Endodermal cell (in vitro differentiated cells): ENCODE measurements at regions not wholly inside any gene's neighbourhood (a gene's known extent, or its start where the extent isn't known, plus 50 kb on each side); places are given as distances from the start of the nearest gene placed in this dataset.

ENCODE experiments used
- DNase-seq: peaks from one replicate; pipeline ENCODE4 v3.0.0-alpha.2; 2017
- H3K27ac ChIP-seq: 2 replicates; pipeline ENCODE4 v1.5.1; 2013; ENCODE audit warnings: mild to moderate bottlenecking, low read depth, low read length, moderate library complexity
- H3K27me3 ChIP-seq: 2 replicates; pipeline ENCODE4 v1.6.1; 2013; ENCODE audit warnings: mild to moderate bottlenecking, low read length, moderate library complexity; ENCODE audit not compliant: insufficient read depth, control insufficient read depth, poor library complexity, severe bottlenecking
- H3K36me3 ChIP-seq: 2 replicates; pipeline ENCODE4 v1.7.0; 2013; ENCODE audit warnings: mild to moderate bottlenecking, low read length, moderate library complexity; ENCODE audit not compliant: control insufficient read depth, insufficient read depth
- H3K4me1 ChIP-seq: one replicate; pipeline ENCODE4 v1.7.0; 2013; ENCODE audit warnings: low read length; ENCODE audit not compliant: control insufficient read depth, insufficient read depth
- H3K4me3 ChIP-seq: 2 replicates; pipeline ENCODE4 v1.5.1; 2013; ENCODE audit warnings: mild to moderate bottlenecking, low read length, moderate library complexity
- H3K9ac ChIP-seq: 2 replicates; pipeline ENCODE4 v1.6.1; 2013; ENCODE audit warnings: mild to moderate bottlenecking, low read length, moderate library complexity; ENCODE audit not compliant: poor library complexity, severe bottlenecking; ENCODE audit errors: extremely low read depth
- H3K9me3 ChIP-seq: 2 replicates; pipeline ENCODE4 v1.6.1; 2013; ENCODE audit warnings: mild to moderate bottlenecking, low read length, moderate library complexity; ENCODE audit not compliant: control insufficient read depth
- H3K27ac Mint-ChIP-seq: 2 replicates; pipeline ENCODE4 v1.8.0; 2020; ENCODE audit warnings: mixed read lengths
- H3K27me3 Mint-ChIP-seq: 2 replicates; pipeline ENCODE4 v1.8.0; 2021; ENCODE audit warnings: mild to moderate bottlenecking, mixed read lengths; ENCODE audit not compliant: insufficient read depth
- H3K36me3 Mint-ChIP-seq: 2 replicates; pipeline ENCODE4 v1.8.0; 2020; ENCODE audit warnings: low read depth, mixed read lengths
- H3K4me1 Mint-ChIP-seq: 2 replicates; pipeline ENCODE4 v1.8.0; 2020; ENCODE audit warnings: mixed read lengths
- H3K4me3 Mint-ChIP-seq: 2 replicates; pipeline ENCODE4 v1.8.0; 2020; ENCODE audit warnings: mild to moderate bottlenecking, moderate library complexity, mixed read lengths
- H3K9me3 Mint-ChIP-seq: 2 replicates; pipeline ENCODE4 v1.8.0; 2020; ENCODE audit warnings: mild to moderate bottlenecking, mixed read lengths
- CTCF ChIP-seq: fragments of 200-600 bp; sonication (generic); conservative IDR thresholded peaks from 2 replicates; pipeline ENCODE4 v1.5.0; 2021; ENCODE audit warnings: antibody characterized with exemption, mild to moderate bottlenecking
- WGBS, 2 experiments: methylation state at CpG; one replicate each; pipeline versions ENCODE4 v1.1.5 to v1.1.7; 2013; ENCODE audit warnings: missing lambda C conversion rate in 2 of 2, mixed read lengths in 1 of 2; ENCODE audit not compliant: insufficient coverage in 1 of 2, insufficient read length in 1 of 2; 5-methylcytosine and 5-hydroxymethylcytosine counted together

- Histone ChIP-seq H3K27me3 (no peaks in the 10 kb centered on the region), H3K36me3 (no peaks in the 10 kb centered on the region), H3K4me3 (no peak overlapping the region), H3K9me3 (no peaks in the 10 kb centered on the region), H3K27ac (no peak overlapping the region), H3K4me1 (no peaks in the 10 kb centered on the region), H3K9ac (no peak overlapping the region)
- H3K4me1 Mint-ChIP-seq = peaks cover 2% of the 10 kb centered on the region
- no peak overlapping the region for H3K4me3 Mint-ChIP-seq
- H3K36me3 Mint-ChIP-seq = no peaks in the 10 kb centered on the region
- H3K27me3 Mint-ChIP-seq = no peaks in the 10 kb centered on the region
- TF ChIP-seq CTCF = no peak
- no peak for DNase-seq
- WGBS, 2 experiments = 91 to 97% methylated on average over 7 of the region's 7 CpGs
- H3K9me3 Mint-ChIP-seq = no peaks in the 10 kb centered on the region
- no peak overlapping the region for H3K27ac Mint-ChIP-seq
Measured at GRCh38 chr6:11332463-11332862, 100.0 kb upstream of the NEDD9 start.

- H3K36me3 Mint-ChIP-seq = no peaks in the 10 kb centered on the region
- TF ChIP-seq CTCF = no peak
- 93 to 100% methylated on average over 3 to 5 of the region's 5 CpGs for WGBS, 2 experiments
- DNase-seq = no peak
- Histone ChIP-seq H3K4me3 (no peak overlapping the region), H3K9me3 (no peaks in the 10 kb centered on the region), H3K27me3 (no peaks in the 10 kb centered on the region), H3K36me3 (no peaks in the 10 kb centered on the region), H3K27ac (no peak overlapping the region), H3K9ac (no peak overlapping the region), H3K4me1 (no peaks in the 10 kb centered on the region)
- no peaks in the 10 kb centered on the region for H3K27me3 Mint-ChIP-seq
- no peaks in the 10 kb centered on the region for H3K9me3 Mint-ChIP-seq
- H3K4me1 Mint-ChIP-seq = peaks cover 2% of the 10 kb centered on the region
- H3K4me3 Mint-ChIP-seq = no peak overlapping the region
- H3K27ac Mint-ChIP-seq = no peak overlapping the region
Measured at GRCh38 chr6:11331111-11331510, 98.6 kb upstream of the NEDD9 start.

- H3K4me3 ChIP-seq = no peak overlapping the region
- no peaks in the 10 kb centered on the region for H3K9me3 ChIP-seq
- WGBS, 2 experiments = 89 to 100% methylated on average over 2 to 3 of the region's 3 CpGs
- Mint-ChIP-seq H3K9me3 (no peaks in the 10 kb centered on the region), H3K36me3 (no peaks in the 10 kb centered on the region), H3K27ac (no peak overlapping the region), H3K4me3 (no peak overlapping the region), H3K4me1 (no peaks in the 10 kb centered on the region), H3K27me3 (no peaks in the 10 kb centered on the region)
- H3K36me3 ChIP-seq = no peaks in the 10 kb centered on the region
- no peak overlapping the region for H3K9ac ChIP-seq
- H3K4me1 ChIP-seq = no peaks in the 10 kb centered on the region
- no peaks in the 10 kb centered on the region for H3K27me3 ChIP-seq
- TF ChIP-seq CTCF = no peak
- DNase-seq = no peak
- H3K27ac ChIP-seq = no peak overlapping the region
Measured at GRCh38 chr6:11330413-11330760, 97.9 kb upstream of the NEDD9 start.
